MG63 (cell line): ENCODE measurements at regions not wholly inside any gene's neighbourhood (a gene's known extent, or its start where the extent isn't known, plus 50 kb on each side); places are given as distances from the start of the nearest gene placed in this dataset.

ENCODE experiments used
- DNase-seq: peaks from one replicate; pipeline ENCODE4 v3.0.0-alpha.2; 2020
- H3K27me3 ChIP-seq: fragments of 250-450 bp; sonication (Bioruptor Pico); 2 replicates; pipeline ENCODE4 v1.5.1; 2020; ENCODE audit warnings: mild to moderate bottlenecking, moderate library complexity
- H3K36me3 ChIP-seq: fragments of 250-450 bp; sonication (Bioruptor Pico); 2 replicates; pipeline ENCODE4 v1.5.1; 2020; ENCODE audit warnings: mild to moderate bottlenecking, moderate library complexity
- H3K4me3 ChIP-seq: fragments of 250-450 bp; sonication (Bioruptor Pico); 2 replicates; pipeline ENCODE4 v1.5.1; 2020; ENCODE audit warnings: mild to moderate bottlenecking, moderate library complexity
- H3K9me3 ChIP-seq: fragments of 250-450 bp; sonication (Bioruptor Pico); 2 replicates; pipeline ENCODE4 v1.5.1; 2020; ENCODE audit warnings: mild to moderate bottlenecking, moderate library complexity

DNA sequence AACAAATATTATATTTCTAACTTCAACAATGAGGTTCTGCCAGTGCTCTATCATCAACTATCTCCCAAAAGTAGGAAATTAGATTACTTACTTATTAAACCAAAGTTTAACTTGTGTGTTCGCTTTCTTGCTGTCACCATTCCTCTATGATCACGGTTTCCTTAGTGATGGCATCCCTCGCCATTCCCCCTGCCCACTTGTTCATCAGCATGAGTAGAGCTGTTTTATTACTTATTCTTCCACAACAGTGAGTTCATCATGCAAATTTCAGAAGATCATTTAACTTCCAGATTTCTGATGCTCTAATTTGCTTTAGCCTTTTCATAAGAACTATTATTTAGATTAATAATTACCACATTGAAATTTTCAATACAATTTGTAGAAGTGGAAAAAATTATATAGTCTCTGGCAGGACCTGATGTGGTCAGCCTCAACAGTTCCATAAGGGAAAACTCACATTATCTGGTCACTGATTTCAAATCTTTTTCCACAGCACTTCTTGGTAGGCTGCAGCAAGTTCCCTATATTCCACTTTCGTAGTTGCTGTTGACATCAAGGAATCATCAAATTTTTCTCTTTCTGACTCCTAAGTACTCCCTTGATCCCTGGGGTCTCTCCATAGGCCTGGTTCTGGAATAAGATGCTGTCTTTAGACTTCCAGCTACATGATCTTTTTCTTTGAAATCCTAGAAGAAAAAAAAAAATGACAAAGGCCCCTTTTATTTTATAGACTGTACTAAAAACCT lies 174.6 kb downstream of the RASSF9 start:
- no peak overlapping the region for H3K4me3 ChIP-seq
- no peak for DNase-seq
- no peaks in the 10 kb centered on the region for H3K9me3 ChIP-seq
- no peaks in the 10 kb centered on the region for H3K27me3 ChIP-seq
- no peaks in the 10 kb centered on the region for H3K36me3 ChIP-seq

DNA sequence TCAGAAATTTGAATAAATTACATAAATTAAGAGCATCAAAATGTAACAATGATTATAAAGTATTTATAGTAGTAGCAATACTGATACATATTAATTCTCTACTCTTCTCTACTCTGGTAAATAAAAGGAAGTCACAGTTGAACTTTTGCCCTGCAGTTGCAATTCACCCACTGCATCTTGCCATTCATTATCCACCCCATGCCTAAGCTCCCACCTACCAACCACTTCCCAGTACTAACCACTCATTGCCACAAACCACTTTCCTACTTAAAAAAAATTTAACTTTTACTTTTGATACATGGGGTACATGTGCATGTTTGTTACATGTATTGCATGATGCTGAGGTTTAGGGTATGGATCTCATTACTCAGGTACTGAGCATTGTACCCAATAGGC lies 174.0 kb downstream of the RASSF9 start:
- no peak for DNase-seq
- Histone ChIP-seq H3K9me3 (no peaks in the 10 kb centered on the region), H3K27me3 (no peaks in the 10 kb centered on the region), H3K4me3 (no peak overlapping the region), H3K36me3 (no peaks in the 10 kb centered on the region)

DNA sequence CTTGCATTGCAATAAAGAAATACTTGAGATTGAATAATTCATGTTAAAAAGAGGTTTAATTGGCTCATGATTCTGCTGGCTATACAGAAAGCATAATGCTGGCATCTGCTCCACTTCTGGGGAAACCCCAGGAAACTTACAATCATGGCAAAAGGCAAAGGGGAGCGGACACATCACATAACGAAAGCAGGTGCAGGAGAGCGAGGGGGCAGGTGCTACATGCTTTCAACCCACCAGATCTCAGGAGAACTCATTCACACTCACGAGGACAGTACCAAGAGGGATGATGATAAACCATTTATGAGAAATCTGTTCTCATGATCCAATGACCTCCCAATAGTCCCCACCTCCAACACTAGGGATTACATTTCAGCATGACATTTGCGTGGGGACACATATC lies 172.6 kb downstream of the RASSF9 start:
- H3K36me3 ChIP-seq, result no peaks in the 10 kb centered on the region
- no peak for DNase-seq
- no peaks in the 10 kb centered on the region for H3K27me3 ChIP-seq
- H3K4me3 ChIP-seq, result no peak overlapping the region
- H3K9me3 ChIP-seq, result no peaks in the 10 kb centered on the region

DNA sequence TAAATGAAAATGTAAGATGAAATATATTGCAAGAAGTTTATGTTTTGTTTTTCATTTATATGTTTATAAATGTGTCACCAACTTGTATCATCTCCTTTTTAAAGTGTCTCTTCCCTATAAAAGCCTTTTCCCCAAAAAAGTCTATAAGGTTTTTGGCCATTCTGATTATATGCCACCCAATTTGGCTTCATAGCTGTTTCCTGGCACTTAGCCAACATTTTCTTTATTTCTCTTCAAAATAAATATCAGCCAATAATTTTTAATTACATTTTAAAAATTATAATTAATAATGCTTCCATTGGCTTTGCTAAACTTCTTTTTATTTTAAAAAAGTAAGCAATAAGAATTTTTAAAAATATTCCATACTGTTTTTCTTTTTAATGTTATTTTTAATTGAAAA lies 171.8 kb downstream of the RASSF9 start:
- Histone ChIP-seq H3K9me3 (no peaks in the 10 kb centered on the region), H3K36me3 (no peaks in the 10 kb centered on the region), H3K4me3 (no peak overlapping the region), H3K27me3 (no peaks in the 10 kb centered on the region)
- DNase-seq, result no peak

DNA sequence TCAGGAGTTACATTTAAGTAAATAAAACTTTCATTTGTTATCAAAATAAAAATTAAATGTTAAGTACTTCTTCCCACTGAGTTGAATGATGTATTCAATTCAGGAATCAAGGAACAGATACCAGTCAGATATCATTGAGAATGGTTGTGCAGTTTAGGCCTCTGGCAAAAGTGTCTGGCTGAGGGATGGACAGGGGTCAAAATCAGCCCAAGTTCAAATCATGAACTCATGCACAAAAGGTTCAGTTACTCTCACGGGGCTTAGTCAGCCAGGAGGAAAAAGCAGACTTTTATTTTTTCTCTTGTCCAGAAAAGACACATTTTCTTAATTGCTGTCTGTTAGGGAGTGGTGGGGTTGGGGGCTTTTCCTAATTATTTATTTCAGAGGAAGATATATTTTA lies 166.3 kb downstream of the RASSF9 start:
- no peaks in the 10 kb centered on the region for H3K9me3 ChIP-seq
- no peak overlapping the region for H3K4me3 ChIP-seq
- H3K36me3 ChIP-seq, result no peaks in the 10 kb centered on the region
- DNase-seq, result no peak
- H3K27me3 ChIP-seq, result no peaks in the 10 kb centered on the region

DNA sequence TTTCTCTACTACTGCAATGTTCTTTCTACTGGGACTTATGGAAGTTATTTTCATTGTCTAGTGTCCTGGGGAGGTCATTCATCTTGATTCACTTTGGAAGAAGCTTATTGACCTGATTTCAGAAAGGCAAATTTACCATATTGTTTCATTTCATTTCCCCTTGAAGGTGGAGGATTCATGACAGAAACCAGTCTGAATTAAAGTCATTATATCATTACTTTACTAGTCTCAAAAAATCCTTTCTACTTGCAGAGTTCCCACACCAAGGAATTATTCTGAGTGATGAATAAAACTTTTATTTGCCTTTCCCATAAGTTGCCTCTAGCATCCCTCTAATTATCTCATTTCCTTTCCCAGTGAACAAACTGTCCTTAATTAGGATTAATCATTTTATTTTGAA lies 163.8 kb downstream of the RASSF9 start:
- Histone ChIP-seq H3K27me3 (no peaks in the 10 kb centered on the region), H3K4me3 (no peak overlapping the region), H3K36me3 (no peaks in the 10 kb centered on the region), H3K9me3 (no peaks in the 10 kb centered on the region)
- DNase-seq, result no peak

DNA sequence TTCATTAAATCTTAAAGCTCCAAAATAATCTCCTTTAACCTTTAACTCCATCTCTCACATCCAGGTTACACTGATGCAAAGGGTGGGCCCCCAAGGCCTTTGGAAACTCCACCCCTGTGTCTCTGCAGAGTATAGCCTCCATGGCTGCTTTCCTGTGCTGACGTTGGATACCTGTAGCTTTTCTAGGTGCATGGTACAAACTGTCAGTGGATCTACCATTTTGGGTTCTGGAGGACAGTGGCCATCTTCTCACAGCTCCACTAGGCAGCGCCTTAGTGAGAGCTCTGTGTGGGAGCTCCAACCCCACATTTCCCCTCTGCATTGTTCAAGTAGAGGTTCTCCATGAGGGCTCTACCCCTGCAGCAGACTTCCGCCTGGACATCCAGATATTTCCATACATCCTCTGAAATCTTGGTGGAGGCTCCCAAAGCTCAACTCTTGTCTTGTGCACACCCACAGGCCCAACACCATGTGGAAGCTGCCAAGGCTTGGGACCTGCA lies 162.2 kb downstream of the RASSF9 start:
- no peak for DNase-seq

DNA sequence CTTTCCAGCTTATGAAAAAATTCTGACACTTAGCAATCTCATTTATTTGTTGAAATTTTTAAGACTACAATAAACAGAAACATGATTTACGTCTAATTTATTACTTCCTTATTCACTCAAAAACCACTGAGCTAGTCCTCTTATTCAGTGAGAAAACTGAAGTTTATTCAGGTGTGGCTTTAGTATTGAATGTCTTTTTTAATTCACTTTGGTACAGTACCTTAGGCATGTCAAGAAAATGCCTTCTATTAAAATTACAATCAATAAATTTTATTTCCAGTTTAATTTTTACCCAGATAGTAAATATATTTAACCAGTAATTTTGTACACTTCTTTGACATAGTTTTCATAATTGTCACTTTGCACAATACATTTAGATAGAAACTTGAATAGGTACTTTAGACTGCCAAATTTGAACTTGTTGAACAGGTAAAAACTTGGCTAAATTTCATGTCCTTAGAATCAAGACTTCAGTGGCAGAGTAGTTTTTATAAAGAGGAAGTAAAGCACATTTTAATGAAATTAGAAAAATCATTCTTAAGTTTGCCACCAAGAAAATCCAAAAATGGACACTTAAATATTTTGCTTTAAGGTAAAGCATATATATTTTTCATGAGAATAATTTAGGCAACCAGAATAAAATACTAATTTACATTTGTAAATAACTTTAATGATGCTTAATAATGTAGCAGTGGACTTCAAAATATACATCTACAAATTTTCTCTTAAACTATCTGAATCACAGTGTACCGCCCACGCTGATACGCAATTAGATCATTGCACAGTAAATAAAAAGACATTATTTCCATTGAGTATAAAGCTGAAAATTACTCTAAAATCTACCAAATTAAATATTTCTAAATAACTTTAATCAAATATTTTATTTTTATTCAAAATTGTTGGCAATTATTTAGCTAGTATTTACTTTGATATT lies 159.1 kb downstream of the RASSF9 start:
- no peaks in the 10 kb centered on the region for H3K27me3 ChIP-seq
- no peaks in the 10 kb centered on the region for H3K9me3 ChIP-seq
- no peak overlapping the region for H3K4me3 ChIP-seq
- no peaks in the 10 kb centered on the region for H3K36me3 ChIP-seq
- no peak for DNase-seq

More for the DNA sequence above, 162.2 kb downstream of the RASSF9 start:
- Histone ChIP-seq H3K27me3 (no peaks in the 10 kb centered on the region), H3K9me3 (no peaks in the 10 kb centered on the region), H3K36me3 (no peaks in the 10 kb centered on the region), H3K4me3 (no peak overlapping the region)

DNA sequence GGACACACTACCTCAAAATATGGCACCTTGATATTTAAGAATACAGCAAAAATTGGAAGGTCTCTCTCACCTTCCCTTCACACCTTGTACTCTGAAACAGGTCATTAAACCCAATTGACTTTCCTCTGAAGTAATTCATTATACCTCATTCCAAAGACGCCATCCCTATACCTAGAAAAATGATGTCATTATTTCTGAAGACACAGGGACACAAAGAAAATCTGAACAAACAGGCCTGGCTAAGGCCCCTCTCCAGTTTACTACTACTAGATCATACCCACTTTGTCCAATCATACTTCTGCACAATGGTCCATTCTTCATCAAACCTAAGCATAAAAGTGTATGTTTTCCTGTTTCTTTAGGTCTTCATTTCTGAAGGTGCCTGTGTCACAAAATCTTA lies 156.9 kb downstream of the RASSF9 start:
- Histone ChIP-seq H3K36me3 (no peaks in the 10 kb centered on the region), H3K4me3 (no peak overlapping the region), H3K27me3 (no peaks in the 10 kb centered on the region), H3K9me3 (no peaks in the 10 kb centered on the region)
- no peak for DNase-seq

DNA sequence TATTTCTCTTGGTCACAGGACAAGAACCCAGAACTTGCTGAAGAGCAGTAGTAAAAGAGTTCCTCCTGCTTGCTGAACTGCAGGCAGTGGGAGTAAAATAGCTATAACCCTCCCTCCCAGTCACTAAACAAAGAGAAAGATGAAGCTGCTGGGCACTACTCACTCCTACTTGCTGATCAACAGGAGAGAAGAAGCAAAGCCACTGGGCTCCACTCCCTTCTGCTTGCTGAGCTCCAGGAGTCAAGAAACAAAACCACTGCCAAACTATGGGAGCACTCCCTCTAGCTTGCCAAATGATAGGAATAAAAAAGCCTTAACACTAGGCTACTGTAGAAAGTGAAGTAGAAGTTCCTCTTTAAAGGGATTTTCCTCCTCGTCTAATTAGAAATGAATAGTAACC lies 155.3 kb downstream of the RASSF9 start:
- Histone ChIP-seq H3K27me3 (no peaks in the 10 kb centered on the region), H3K36me3 (no peaks in the 10 kb centered on the region), H3K4me3 (no peak overlapping the region), H3K9me3 (no peaks in the 10 kb centered on the region)
- DNase-seq, result no peak

DNA sequence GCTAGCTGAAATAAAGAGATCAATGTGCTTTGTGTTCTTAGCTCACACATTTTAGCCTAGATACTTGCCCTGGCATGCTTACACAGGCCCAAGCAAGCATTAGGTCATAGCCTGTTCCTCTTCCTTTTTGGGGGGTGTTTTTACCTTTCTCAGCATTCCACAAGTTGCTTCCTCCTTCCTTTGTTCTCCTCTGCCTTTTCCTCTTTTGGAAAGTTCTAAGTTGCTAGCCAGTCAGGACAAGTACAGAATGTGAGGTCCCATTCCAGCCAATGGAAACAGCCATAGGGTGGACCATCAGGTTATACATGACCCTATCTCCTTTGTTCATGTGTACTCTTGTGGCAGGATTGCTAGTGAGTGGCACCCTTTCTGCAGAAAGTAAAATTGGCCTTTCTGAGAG lies 154.9 kb downstream of the RASSF9 start:
- Histone ChIP-seq H3K36me3 (no peaks in the 10 kb centered on the region), H3K27me3 (no peaks in the 10 kb centered on the region), H3K9me3 (no peaks in the 10 kb centered on the region), H3K4me3 (no peak overlapping the region)
- DNase-seq, result no peak

DNA sequence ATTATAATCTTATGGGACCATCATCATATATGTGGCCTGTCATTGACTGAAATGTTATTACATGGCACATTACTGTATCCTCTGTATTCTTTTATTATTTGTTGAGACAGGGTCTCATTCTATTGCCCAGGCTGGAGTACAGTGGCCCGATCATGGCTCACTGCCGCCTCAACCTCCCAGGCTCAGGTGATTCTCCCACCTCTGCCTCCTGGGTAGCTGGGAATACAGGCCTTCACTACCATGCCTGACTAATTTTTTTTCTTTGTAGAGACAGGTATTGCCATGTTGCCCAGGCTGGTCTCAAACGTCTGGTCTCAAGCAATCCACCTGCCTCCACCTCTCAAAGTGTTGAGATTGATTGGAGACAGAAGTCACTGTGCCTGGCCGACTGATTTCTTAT lies 153.2 kb downstream of the RASSF9 start:
- Histone ChIP-seq H3K27me3 (no peaks in the 10 kb centered on the region), H3K36me3 (no peaks in the 10 kb centered on the region), H3K4me3 (no peak overlapping the region), H3K9me3 (no peaks in the 10 kb centered on the region)
- no peak for DNase-seq

DNA sequence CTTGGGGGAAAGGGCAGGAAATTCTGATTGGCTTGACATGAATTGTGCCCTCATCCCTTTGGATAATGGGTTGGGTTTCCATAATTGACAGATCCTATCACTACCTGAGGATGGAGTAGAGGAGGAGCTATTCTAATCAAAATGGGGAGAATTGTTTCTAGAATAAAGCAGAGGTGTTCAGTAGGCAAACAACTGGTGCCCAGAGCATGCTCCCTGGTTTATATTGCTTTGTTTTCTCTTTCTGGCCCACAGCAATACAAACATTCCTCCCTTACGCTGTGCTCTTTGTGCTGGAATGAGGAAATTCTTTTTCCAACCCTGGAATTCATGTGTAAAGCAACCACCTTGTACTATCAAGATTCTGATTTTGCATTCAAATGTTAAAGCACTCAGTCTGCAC lies 147.4 kb downstream of the RASSF9 start:
- Histone ChIP-seq H3K9me3 (no peaks in the 10 kb centered on the region), H3K27me3 (no peaks in the 10 kb centered on the region), H3K4me3 (no peak overlapping the region), H3K36me3 (no peaks in the 10 kb centered on the region)
- DNase-seq, result no peak

DNA sequence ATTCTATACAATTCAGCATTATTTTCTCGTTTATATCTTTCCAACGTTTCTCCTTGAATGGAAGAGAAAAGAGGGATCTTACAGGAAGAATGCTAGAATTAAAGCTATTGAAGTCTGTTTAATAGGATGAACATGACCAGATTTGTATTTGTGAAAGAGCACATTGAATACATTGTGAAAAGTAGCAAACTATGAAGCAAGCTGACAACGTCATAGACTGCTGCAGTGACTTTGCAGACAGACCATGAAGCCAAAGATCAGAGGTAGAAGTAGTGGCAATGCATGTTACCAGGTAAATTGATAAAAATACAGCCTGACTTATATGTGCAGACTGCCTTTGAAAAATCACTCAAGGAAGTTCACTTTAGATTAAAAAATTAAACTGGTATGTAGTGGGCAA lies 146.1 kb downstream of the RASSF9 start:
- H3K4me3 ChIP-seq, result no peak overlapping the region
- H3K27me3 ChIP-seq, result no peaks in the 10 kb centered on the region
- no peak for DNase-seq

DNA sequence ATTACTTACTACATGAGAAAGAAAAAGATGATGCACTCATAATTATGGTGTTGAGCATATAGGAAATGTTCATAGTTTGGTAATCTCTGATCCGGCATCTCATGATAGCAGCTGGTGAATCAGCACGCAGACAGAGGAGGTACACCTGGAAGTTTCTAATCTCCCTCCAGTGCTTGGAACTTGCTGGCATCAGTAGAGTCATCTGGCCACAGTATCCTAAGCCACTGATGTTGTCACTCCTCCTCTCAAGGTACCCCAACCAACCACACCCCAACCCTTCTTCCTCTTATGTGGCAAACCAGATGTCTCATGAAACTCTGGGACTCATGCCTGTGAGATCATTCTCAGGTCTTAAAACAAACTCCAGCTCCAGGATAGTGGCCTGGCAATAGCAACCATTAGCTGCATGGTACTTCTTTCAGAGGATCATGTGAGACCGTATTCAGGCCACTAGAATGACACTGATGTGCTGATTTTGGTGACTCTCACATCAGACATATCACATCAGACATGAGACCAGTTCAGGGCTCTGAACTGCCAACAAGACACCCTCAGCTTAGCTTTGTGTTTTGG lies 143.0 kb downstream of the RASSF9 start:
- Histone ChIP-seq H3K9me3 (no peaks in the 10 kb centered on the region), H3K27me3 (no peaks in the 10 kb centered on the region), H3K4me3 (no peak overlapping the region), H3K36me3 (no peaks in the 10 kb centered on the region)
- no peak for DNase-seq

More for the DNA sequence above, 146.1 kb downstream of the RASSF9 start:
- Histone ChIP-seq H3K36me3 (no peaks in the 10 kb centered on the region), H3K9me3 (no peaks in the 10 kb centered on the region)

DNA sequence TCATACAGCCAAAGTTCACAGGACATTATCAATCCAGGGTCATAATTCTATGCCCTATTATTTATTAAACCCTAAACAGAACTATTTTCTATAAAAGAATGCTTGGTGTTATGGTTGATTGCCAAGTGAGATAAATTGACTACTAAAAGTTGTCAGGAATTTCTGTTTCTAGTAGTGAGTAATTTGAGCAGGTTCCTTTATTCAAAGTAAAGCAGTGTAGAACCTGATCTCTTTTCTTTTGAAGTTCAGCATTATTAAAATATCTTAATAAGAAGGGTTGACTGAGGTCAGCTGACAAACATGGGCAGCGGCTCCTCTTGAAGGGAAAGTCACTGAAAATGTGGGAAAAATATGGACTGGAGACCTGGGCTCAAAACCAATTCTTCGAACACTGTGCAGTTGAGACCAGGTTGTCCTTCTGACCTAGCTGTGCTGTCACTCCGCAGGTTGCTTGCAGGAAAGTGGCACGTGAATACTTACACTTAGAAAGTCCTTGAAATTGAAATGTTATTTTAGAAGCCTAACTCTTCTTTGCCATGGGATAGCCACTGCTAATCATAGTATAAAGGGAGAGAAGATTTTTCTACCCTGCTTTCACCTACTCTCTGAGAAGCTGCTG lies 141.0 kb downstream of the RASSF9 start:
- no peak for DNase-seq
- no peaks in the 10 kb centered on the region for H3K36me3 ChIP-seq
- no peaks in the 10 kb centered on the region for H3K9me3 ChIP-seq

DNA sequence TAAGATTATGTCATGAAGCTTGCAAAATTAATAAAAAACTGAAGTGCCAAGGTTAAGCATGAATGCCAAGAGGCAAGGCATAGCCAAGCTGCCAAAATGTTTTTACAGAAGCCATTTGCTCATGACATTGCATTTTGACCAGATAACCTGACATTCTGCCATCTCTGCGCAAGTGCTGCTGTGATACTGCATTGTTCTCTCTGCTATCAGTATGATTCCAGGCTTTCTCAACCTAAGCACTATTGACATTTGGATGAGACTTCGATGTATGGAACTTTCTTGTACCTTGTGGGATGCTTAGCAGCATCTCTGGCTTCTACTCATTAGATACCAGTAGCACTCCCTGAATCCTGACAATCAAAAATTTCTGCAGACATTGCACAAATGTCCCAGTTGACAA lies 139.2 kb downstream of the RASSF9 start:
- no peaks in the 10 kb centered on the region for H3K36me3 ChIP-seq
- H3K27me3 ChIP-seq, result no peaks in the 10 kb centered on the region
- H3K9me3 ChIP-seq, result no peaks in the 10 kb centered on the region
- H3K4me3 ChIP-seq, result no peak overlapping the region
- no peak for DNase-seq

More for the DNA sequence above, 141.0 kb downstream of the RASSF9 start:
- no peak overlapping the region for H3K4me3 ChIP-seq
- no peaks in the 10 kb centered on the region for H3K27me3 ChIP-seq
